K562 (cell line): ENCODE measurements at regions not wholly inside any gene's neighbourhood (a gene's known extent, or its start where the extent isn't known, plus 50 kb on each side); places are given as distances from the start of the nearest gene placed in this dataset.

ENCODE experiments used
- BMI1 ChIP-seq: fragments of 150-350 bp; IDR thresholded peaks from 2 replicates; pipeline ENCODE4 v1.6.1; 2014; ENCODE audit warnings: low read length
- BRCA1 ChIP-seq, 2 experiments: fragments of 450-650 bp in 1 of 2; sonication (generic) in 1 of 2; formaldehyde crosslinking in 1 of 2; IDR thresholded peaks; 2 replicates each; pipeline versions ENCODE4 v1.5.0 to v1.6.1; 2017 to 2020; ENCODE audit warnings: mild to moderate bottlenecking in 1 of 2, missing genetic modification reagents in 1 of 2
- CBX1 ChIP-seq: sonication (generic); IDR thresholded peaks from 2 replicates; pipeline ENCODE4 v1.6.1; 2016; ENCODE audit warnings: antibody characterized with exemption, low read depth, mild to moderate bottlenecking
- CREBBP ChIP-seq: IDR thresholded peaks from one replicate; pipeline ENCODE4 v1.6.1; 2012; ENCODE audit warnings: low read depth, mild to moderate bottlenecking, control low read depth, inconsistent platforms, low read length
- FOXA1 ChIP-seq: fragments of 450-650 bp; IDR thresholded peaks from 2 replicates; pipeline ENCODE4 v1.6.1; 2016; ENCODE audit warnings: mild to moderate bottlenecking, borderline replicate concordance
- ILK ChIP-seq: fragments of 450-650 bp; IDR thresholded peaks from 2 replicates; pipeline ENCODE4 v1.6.1; 2016; ENCODE audit warnings: missing genetic modification characterization, low read depth, mild to moderate bottlenecking, missing compliant biosample characterization, moderate library complexity, borderline replicate concordance
- JUN ChIP-seq, 2 experiments: sonication (generic) in 1 of 2; formaldehyde crosslinking in 1 of 2; IDR thresholded peaks; 2 replicates each; pipeline versions ENCODE4 v1.6.1 to v1.8.0; 2012 to 2022; ENCODE audit warnings: borderline replicate concordance in 2 of 2, mild to moderate bottlenecking in 2 of 2, improper control_type of control experiment in 1 of 2, low read depth in 1 of 2, low read length in 1 of 2, missing genetic modification reagents in 1 of 2
- KDM4B ChIP-seq, 2 experiments: fragments of 450-650 bp in 1 of 2; sonication (generic) in 1 of 2; IDR thresholded peaks; 2 replicates each; pipeline ENCODE4 v1.6.1; 2016 to 2017; ENCODE audit warnings: borderline replicate concordance in 2 of 2, antibody characterized with exemption in 1 of 2, low read depth in 1 of 2, mild to moderate bottlenecking in 1 of 2
- KLF6 ChIP-seq: fragments of 250-450 bp; sonication (Bioruptor Pico); IDR thresholded peaks from 2 replicates; pipeline ENCODE4 v1.4.0; 2020; ENCODE audit warnings: mild to moderate bottlenecking, moderate library complexity, borderline replicate concordance
- NCOA4 ChIP-seq: fragments of 450-650 bp; IDR thresholded peaks from 2 replicates; pipeline ENCODE4 v1.6.1; 2018; ENCODE audit warnings: mild to moderate bottlenecking; ENCODE audit not compliant: partially characterized antibody
- NUFIP1 ChIP-seq: fragments of 450-650 bp; IDR thresholded peaks from 2 replicates; pipeline ENCODE4 v1.6.1; 2018; ENCODE audit not compliant: partially characterized antibody
- RAD21 ChIP-seq, 2 experiments: fragments of 250-450 bp in 1 of 2; fragments of 450-650 bp in 1 of 2; sonication (Bioruptor Pico) in 1 of 2; formaldehyde crosslinking in 1 of 2; IDR thresholded peaks in 1 of 2; conservative IDR thresholded peaks in 1 of 2; 2 replicates each; pipeline versions ENCODE4 v1.4.0 to v1.8.0; 2020 to 2022; ENCODE audit warnings: mild to moderate bottlenecking in 2 of 2, moderate library complexity in 1 of 2
- SREBF2 ChIP-seq: sonication (generic); formaldehyde crosslinking; IDR thresholded peaks from 2 replicates; pipeline ENCODE4 v1.4.0; 2020; ENCODE audit warnings: mild to moderate bottlenecking, missing genetic modification reagents
- TCF3 ChIP-seq: sonication (generic); formaldehyde crosslinking; IDR thresholded peaks from 2 replicates; pipeline ENCODE4 v1.4.0; 2020; ENCODE audit warnings: mild to moderate bottlenecking, missing genetic modification reagents
- XRCC3 ChIP-seq: fragments of 450-650 bp; IDR thresholded peaks from 2 replicates; pipeline ENCODE4 v1.6.1; 2017; ENCODE audit warnings: mild to moderate bottlenecking, moderate library complexity
- ZBTB26 ChIP-seq: fragments of 450-650 bp; formaldehyde crosslinking; IDR thresholded peaks from 2 replicates; pipeline ENCODE4 v1.4.0; 2022; ENCODE audit warnings: missing genetic modification characterization
- ZC3H4 ChIP-seq: sonication (generic); formaldehyde crosslinking; IDR thresholded peaks from 2 replicates; pipeline ENCODE4 v1.9.0; 2021; ENCODE audit warnings: missing genetic modification reagents, borderline replicate concordance
- ZFPM2 ChIP-seq: fragments of 250-450 bp; sonication (Bioruptor Pico); IDR thresholded peaks from 2 replicates; pipeline ENCODE4 v1.5.1; 2022; ENCODE audit warnings: mild to moderate bottlenecking
- ZFX ChIP-seq: sonication (generic); formaldehyde crosslinking; IDR thresholded peaks from 2 replicates; pipeline ENCODE4 v1.8.0; 2022; ENCODE audit warnings: mild to moderate bottlenecking, missing genetic modification reagents, moderate library complexity
- ZNF124 ChIP-seq: sonication (generic); formaldehyde crosslinking; IDR thresholded peaks from 2 replicates; pipeline ENCODE4 v1.8.1; 2022; ENCODE audit warnings: missing genetic modification reagents
- ZNF143 ChIP-seq: sonication (generic); formaldehyde crosslinking; IDR thresholded peaks from 2 replicates; pipeline ENCODE4 v1.9.0; 2022; ENCODE audit warnings: mild to moderate bottlenecking, missing genetic modification reagents
- ZNF3 ChIP-seq: fragments of 250-450 bp; sonication (Bioruptor Pico); IDR thresholded peaks from 2 replicates; pipeline ENCODE4 v1.5.0; 2021; ENCODE audit warnings: mild to moderate bottlenecking, moderate library complexity
- ZNF518B ChIP-seq: fragments of 250-450 bp; sonication (Bioruptor Pico); IDR thresholded peaks from 2 replicates; pipeline ENCODE4 v1.5.0; 2021; ENCODE audit warnings: mild to moderate bottlenecking, moderate library complexity
- ZNF695 ChIP-seq: fragments of 450-650 bp; formaldehyde crosslinking; IDR thresholded peaks from 2 replicates; pipeline ENCODE4 v1.4.0; 2020; ENCODE audit warnings: mild to moderate bottlenecking, moderate library complexity

DNA sequence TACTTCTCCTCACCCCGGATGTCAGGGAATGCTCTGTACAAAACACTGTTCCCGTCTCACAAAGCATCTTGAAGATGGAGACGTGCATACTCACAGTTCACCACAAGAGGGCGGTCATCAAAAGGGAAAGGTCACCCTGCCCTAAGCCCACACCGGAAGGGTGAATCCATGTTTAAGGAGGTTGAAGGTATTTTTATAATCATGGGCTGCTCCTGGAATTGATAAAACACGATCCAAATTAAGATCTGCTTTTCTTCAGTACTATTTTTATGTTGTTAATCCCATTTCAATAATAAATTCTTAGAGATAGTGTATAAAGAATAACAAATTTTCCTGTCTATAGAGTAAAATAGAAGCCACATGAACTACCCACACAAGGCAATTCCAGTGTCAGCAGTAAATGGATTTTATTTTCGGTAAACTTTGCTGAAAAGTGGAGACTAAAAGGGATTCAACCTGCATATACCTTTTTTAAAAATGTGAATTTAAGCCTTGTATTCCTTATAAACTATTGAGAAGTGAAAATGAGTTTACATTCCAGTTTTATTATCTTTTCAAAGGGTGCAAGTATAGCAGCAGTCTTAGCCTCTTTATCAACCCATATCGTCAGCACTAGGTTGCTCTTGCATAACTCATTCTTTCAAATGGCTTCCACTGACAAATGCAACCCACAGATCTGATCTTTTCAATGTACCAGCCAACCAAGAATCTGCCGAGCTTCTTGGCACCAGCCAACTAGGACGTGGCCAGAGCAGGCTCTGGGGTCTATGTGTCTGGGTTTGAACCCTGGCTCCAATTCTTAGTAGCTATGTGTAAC lies 79.7 kb upstream of the MBOAT1 start (continued):
- TF ChIP-seq JUN (IDR thresholded peaks at IDR 0.05; ENCODE audit: borderline replicate concordance, low read depth, low read length): peak; percentile 27; the same call in 1 of the 2 replicates
- TF ChIP-seq JUN (CRISPR knock-in tag; IDR thresholded peaks at IDR 0.05; ENCODE audit: borderline replicate concordance): no peak
- TF ChIP-seq ZNF695: no peak
- no peak for TF ChIP-seq CBX1
- TF ChIP-seq SREBF2 (CRISPR knock-in tag): no peak
- no peak for TF ChIP-seq BRCA1 (IDR thresholded peaks at IDR 0.05)
- TF ChIP-seq BRCA1 (CRISPR knock-in tag; IDR thresholded peaks at IDR 0.05): no peak
- TF ChIP-seq CREBBP: no peak
- no peak for TF ChIP-seq ZNF124 (CRISPR knock-in tag)
- TF ChIP-seq ZBTB26 (CRISPR knock-in tag): no peak
- TF ChIP-seq ZFX: no peak
- no peak for TF ChIP-seq ZFPM2 (CRISPR knock-in tag)
- TF ChIP-seq KLF6 (CRISPR knock-in tag): no peak
- TF ChIP-seq NUFIP1: no peak
- TF ChIP-seq TCF3 (CRISPR knock-in tag): 0 out of 2 replicates have a peak, but pooled peaks have one; percentile 13
- TF ChIP-seq ILK: no peak
- no peak for TF ChIP-seq BMI1
- no peak for TF ChIP-seq ZNF3 (CRISPR knock-in tag)
- no peak for TF ChIP-seq ZC3H4 (CRISPR knock-in tag)
- TF ChIP-seq ZNF518B (CRISPR knock-in tag): no peak
- TF ChIP-seq XRCC3: no peak
- no peak for TF ChIP-seq NCOA4
- no peak for TF ChIP-seq KDM4B (IDR thresholded peaks at IDR 0.05; ENCODE audit: borderline replicate concordance in 2 of 2, low read depth in 1 of 2)
- peak; percentile 98 to 99 for TF ChIP-seq RAD21 (CRISPR knock-in tag; conservative IDR thresholded peaks at IDR 0.05 in 1 of 2, IDR thresholded peaks at IDR 0.05 in 1 of 2)
- no peak for TF ChIP-seq FOXA1
- TF ChIP-seq ZNF143: no peak
